Fibroblast of peridontal ligament (primary cell): ENCODE measurements at regions not wholly inside any gene's neighbourhood (a gene's known extent, or its start where the extent isn't known, plus 50 kb on each side); places are given as distances from the start of the nearest gene placed in this dataset.

ENCODE experiments used
- DNase-seq: peaks from one replicate; pipeline ENCODE4 v3.0.0-alpha.2; 2010; ENCODE audit errors: extremely low read depth

DNA sequence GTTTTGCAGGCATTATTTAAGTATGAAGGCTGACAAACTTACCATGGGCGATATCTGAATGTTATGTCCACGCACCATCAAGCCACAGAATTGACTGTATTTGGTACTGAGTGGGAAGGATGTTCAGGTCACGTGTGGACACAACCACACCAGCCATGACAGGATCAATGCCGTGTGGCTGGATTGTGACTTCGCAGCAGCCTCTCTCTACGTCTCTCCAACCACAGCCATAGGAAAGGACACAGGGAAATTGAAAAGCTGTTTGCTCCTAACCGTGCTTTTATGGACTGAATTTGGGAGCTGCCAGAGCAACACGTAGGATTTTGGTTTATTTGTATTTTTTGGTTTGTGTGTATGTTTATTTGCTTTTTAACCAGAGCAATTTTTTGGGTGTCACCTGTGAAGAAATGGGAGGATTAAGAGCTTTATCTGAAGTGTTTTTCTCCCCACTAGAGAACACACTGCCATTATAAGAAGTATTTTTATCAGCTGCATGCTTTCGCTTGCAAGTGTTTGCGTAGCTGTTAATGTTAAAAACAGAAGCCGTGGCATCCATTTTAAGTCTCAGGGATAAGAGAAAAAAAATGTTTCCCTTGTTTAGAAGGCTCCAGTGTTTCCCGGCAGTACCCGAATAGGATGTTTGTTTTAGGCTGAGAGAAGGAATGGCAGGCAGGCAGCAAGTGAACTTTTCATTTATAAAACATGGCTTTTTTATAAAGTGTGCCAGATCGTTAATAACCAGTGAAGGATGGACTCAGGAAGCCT lies 401.1 kb upstream of the NFE2L3 start:
- no peak for DNase-seq

DNA sequence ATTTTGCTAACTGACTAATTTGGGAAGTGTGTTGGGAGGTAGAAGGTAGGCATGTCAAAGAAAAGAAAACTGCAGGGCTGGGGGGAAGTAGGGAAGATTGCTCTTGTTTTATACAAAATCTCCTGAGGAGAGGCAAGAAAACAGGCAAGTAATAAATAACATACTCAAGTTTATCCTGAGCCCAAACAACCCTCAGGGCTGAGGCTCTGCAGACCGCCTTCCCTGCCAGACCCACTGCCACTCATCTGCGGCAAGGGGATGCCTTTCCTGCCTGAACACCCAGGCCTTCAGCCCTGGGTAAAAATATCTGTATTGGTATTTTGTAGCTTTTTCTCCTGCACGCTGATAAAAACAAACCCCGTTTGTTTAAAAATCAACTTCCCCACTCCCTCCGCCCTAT lies 399.8 kb upstream of the NFE2L3 start:
- DNase-seq: no peak

DNA sequence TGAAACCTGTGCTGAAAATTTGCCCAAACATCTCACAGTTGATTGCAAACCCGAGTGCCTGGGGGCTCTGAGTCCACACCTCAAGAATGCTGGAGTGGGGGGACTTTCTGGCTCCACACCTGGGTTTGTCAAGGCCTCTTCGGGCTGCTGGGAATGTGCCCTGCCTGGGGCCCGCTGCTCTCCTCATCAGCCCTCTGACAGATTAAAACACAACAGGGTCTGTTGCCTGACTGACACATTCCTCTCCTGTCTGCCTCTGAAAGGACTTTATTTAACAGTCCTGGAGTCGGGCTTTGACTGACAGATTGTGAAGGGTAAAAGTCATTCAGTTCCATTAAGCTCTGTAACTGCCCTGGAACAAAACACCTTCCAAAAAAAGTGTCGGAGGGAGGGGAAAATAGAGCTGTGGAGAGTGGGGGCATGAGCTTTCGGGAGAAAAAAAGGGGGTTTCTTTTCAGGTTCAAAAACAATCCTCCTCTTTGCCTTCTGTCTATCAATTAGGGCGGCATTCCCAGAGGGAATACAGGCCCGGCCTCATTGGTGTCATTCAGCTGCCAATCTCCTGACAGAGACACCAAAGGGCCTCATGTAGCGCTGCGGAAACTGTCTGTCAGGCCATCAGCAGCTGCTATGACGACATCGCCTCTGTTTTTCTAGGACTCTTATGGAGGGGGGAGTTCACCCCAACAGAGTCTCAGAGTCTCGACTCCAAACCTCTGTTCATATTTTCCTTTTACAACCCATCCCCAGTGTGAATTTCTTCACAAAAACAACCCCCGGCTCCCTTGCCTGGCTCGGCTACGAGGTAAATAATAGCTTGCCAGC lies 398.8 kb upstream of the NFE2L3 start:
- DNase-seq: no peak

DNA sequence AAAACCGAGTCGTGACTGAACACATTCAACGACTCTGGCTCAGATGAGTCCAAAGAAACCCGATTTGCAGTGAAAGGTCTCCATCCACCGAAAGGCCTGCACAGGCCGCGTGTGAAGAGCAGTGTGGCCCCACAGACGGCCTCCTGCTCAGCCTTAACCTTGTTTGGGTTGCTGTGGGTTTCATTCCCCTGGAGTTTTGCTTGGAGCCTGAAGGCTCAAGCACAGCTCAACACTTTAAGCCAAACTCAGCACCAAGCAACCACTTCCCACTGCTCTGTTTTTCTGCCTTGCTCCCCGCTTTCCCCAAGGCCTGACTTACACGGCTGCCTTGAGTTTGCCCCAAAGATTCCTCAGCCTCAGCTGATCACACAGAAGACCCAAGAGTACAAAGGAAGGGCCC lies 398.2 kb upstream of the NFE2L3 start:
- no peak for DNase-seq

DNA sequence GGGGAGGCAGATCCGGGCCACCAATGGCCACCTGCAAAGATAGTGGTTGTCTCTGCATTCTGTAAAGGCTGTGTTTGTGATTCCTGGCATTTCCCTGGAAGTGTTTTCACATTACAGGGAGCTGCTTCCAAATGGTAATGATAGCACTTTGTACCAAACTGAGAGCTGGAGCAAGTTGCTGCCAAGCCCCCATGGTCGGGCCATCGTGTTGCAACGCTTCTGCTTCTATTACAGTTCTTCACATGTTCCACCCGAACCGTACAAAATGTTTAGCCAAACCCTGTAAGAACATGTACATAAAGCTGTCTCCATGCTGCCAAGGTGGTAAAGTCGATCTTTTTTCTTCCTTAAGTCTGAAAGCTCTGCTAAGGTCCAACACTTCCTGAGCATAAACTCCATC lies 397.7 kb upstream of the NFE2L3 start:
- DNase-seq: no peak

DNA sequence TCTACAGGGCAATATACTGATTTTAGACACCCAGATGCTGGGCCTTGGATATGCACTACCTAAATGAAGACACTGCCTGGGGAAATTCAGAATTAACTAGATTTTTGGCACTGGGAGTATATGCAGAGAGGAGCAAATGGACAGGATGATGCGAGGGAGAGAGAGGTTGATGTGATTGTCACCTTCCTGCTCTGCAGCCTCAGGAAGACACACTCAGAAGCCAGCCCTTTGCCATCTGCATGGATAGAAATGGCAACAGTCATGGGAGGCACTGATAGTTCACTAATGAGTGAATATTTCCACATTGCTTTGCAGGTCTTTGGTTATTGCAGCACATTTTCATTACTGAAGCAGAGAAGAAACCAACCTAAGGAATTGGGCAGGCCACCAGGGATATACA lies 397.2 kb upstream of the NFE2L3 start:
- no peak for DNase-seq

DNA sequence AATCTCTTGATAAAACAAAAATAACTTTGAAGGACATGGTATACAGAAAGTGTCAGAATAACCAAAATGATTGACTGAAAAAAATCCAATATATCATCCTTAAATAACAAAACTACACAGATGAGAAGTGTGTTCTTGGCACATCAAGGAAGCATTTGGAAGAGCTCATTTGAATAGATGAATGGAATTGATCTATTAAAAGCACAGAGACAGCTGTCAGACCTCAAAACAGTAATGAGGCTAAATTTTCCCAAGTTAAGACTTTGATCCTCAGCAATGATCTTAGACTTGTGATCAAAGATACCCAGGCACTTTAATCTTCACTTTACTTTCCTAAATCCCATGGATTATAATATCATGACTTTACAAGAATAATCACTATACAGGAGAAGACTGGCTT lies 395.4 kb upstream of the NFE2L3 start:
- DNase-seq: no peak

DNA sequence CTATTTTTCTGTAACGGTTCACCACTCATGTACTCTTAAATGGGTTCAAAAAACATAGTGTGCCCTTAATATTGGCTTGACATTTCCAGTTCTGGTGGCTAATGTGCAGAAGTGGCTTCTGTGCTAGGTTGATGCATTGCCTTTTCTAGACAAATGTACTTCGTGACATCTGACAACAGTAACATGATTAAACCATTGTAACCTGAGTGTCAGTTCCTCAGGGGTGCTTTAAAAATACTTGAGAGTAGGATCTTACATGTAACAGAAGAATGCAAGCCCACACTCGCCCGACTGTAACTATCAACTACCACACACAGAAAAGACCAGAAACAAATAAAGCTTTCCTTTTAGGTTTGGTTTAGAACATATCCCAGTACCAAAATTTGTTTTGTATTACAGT lies 393.4 kb upstream of the NFE2L3 start:
- DNase-seq: no peak

DNA sequence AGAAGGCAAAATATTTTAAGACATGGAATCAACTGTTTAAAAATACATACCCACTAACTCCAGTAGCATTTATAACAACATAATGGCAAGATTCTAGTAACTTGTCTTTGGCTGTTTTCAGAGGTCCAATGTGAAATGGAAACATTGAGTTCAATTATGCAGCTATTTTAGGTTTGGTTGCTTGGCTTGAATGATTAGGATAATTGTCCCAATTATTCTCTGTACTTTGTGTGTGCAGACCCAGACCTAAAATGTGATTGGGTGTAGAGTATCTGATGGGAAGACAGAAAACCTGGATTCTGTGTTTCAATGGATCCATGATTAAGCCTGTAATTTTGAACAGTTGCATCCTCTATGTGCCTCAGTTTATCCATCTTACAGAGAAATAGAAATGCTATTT lies 392.7 kb upstream of the NFE2L3 start:
- DNase-seq: no peak

DNA sequence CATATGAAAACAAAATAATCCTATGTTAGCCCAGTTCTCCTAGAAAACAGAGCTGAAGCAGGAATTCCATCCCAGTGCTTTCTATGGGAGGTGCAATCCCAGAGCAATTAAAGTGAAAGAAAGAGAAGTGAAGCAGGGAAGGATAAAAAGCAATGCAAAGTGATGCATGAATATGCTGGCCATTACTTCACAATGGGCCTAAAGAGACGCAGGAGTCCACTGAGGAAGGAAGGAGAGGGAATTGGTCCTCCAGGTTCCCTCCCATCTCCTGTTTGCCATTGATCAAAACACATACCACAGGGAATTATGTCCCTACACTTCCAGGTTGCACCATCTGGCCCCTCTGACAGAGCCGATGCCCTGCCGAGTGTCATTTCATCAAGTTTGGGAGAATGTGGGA lies 392.2 kb upstream of the NFE2L3 start:
- no peak for DNase-seq

DNA sequence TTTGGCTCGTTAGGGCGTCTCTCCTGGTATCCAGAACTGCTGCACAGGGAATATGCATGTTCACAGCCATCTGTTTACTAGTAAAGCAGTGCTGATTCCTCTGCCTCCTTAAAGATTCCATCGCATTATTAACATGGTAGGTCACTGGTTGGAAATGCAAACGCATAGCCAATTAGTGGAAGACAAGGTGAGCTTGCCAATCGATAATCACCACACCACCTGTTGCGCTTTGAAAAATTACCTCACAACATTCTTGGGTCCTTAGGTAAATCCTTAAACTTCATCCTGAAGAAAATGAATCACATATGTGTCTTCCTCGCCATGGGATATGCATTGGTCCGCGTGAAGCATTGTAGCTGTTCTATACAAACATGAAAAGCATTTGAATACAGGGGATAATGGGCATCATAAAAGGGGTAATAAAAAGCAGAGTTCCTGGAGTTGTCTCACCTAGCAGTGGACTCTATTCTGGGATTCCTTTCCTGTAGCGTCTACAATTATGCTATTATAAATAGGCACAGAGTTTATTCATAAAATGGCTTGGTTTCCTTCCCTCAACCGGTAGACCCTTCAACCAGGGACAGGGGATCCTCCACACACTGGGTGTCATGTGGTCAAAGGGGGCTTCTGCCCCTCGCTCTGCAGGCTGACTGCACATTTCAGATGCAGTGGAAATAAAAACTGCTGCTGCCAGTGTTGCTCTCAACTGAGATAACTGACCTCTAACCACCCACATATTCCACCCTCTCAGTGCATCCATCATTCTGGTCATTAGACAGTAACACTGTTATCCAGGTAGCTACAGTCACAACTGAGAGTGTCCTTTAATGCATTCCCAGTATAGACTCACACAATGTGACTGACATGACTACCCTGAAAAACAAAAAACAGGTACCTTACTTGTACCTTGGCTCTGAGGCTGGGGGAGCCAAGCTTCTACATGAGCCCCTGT lies 389.2 kb upstream of the NFE2L3 start:
- DNase-seq: no peak

DNA sequence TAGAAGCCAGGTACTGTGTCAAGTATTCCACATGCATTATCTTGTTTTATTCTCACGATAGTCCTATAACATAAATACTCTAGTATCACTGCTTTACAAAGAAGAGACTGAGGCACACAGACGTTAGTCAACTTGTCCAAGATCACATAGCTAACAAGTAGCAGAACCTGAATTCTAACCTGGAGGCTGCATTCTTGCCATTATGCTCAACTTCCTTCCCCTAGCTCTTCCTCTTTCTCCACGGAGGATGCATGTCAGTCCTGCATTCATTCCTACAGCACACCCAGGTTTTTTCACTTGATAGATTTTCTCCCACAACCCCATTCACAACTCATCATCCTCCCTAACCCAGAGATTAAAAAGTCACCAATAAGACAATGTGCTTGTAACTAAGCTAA lies 388.5 kb upstream of the NFE2L3 start:
- DNase-seq: no peak

DNA sequence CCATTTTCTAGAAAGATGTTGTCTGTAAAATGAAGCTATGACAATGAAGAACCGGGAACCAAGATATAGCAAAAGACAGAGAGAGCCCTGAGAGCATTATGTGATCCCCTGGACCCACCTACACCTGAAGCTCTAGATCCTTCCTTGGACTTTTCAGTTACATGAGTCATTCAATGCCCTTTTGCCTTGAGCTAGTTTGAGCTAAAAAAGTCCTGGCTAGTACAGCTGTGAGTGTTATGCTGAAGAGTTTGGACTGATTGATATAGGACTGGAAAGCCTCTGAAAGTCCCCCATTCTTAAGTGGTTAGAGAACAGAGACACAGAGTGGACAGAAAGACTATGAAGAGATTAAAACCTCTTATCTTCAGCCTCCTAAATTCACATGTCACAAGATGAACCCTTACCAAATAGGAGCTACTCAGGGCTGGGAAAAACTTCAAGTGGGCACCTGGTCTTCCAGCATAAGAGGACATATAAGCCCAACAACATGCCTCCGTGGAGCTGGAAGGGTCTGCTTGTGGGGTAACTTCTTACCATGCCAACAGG lies 386.8 kb upstream of the NFE2L3 start:
- no peak for DNase-seq

DNA sequence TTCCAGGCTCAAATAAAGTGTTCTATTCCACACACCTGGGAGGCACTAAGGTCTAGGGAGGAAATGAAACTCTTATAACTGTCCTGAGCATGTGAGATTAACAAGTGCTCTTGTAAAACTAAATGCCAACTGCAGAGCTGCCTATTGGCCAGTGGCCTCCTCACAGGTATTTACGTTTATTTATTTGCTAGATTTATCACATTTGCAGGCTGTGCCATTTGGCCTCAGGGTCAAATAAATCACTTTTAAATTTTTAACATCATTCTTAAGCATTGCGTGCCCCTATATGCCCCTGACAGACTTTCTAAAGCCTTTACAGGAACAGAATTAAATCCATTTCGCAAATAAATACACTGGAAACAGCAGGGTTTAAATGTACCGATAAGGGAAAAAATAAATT lies 381.8 kb upstream of the NFE2L3 start:
- no peak for DNase-seq

DNA sequence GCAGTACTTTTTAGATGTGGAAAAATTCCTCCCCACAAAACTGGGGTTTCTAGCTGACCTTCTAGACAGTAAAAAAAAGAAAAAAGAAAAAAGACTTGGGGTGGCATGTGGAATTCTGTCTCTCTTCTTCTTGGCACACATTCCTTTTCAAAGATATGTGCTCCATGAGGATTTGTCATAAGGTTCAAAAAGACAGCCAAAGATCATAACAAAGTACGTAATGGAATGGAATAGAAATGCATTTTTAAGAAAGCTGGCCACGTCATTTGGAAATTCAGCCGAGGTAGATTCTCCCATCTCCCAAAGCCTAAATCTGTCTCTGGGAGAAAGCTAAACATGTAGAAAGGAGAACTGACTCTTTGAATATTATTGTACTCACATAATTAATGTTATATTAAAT lies 381.3 kb upstream of the NFE2L3 start:
- no peak for DNase-seq

DNA sequence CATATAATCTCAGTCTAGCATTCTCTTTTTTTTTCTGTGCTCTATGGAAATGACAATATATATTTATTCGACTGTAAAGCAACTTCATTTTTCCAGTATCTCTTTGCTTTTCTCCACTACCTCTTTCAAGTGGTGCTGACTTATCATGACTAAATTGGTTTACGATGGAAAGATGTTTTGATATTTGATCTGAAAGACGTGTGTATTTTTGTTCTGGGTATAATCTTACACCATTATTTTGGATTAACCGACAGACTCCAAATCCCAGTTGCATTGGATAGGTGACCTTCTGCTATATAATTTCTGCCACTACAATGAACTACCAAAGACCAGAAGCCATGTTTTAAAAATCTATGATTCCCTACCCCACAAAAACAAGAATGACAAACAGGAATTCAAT lies 380.5 kb upstream of the NFE2L3 start:
- DNase-seq: no peak

DNA sequence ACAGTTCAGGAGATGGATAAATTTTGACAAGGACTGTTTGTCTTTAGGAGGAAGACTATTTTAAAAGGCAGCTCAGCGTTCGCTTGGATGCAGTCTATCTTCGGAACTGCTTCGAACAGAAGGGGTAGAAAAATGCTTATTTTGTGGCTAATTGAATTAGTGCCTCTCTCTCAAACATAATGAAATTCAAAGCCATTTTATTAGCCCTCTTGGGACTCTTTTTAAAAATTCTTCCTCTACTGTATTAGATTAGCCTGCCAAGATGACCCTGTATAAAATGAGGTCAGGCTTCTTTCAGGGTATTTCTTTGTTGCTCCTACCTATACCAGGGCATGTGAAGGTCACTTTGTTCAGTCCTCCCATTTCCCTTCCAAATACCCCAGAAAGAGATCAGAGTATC lies 379.2 kb upstream of the NFE2L3 start:
- no peak for DNase-seq

DNA sequence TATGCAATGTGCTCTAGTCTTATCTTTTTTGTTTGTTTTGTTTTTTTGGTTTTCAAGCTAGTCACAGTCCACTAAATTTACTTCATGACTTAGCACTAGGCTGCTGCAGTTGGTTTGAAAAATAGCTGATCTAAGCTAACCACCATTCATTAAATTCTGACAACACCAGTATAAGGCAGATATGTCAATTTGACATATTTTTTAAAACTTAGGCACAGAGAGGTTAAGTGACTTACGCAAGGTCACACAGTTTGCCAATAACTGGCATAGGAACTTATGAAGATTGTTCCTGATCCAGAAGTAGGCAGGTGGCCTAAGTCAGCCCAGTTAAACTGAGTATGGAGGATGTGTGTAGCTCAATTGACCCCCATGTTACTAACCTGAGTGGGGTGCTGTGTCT lies 377.3 kb upstream of the NFE2L3 start:
- no peak for DNase-seq

DNA sequence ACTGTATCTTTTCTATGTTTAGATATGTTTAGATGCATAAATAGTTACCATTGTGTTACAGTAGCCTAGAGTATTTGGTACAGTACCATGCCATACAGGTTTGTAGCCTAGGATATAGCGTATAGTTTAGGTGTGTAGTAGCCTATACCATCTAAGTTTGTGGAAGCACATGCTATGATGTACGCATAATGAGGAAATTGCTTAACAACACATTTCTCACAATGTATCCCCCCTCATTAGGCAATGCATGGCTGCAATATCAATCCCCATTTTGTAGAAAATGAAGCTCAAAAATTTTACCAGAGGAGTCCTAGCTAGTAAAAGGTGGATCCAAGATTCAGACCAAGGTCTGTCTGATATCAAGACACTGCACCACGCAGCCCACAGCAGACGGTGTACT lies 376.4 kb upstream of the NFE2L3 start:
- no peak for DNase-seq

DNA sequence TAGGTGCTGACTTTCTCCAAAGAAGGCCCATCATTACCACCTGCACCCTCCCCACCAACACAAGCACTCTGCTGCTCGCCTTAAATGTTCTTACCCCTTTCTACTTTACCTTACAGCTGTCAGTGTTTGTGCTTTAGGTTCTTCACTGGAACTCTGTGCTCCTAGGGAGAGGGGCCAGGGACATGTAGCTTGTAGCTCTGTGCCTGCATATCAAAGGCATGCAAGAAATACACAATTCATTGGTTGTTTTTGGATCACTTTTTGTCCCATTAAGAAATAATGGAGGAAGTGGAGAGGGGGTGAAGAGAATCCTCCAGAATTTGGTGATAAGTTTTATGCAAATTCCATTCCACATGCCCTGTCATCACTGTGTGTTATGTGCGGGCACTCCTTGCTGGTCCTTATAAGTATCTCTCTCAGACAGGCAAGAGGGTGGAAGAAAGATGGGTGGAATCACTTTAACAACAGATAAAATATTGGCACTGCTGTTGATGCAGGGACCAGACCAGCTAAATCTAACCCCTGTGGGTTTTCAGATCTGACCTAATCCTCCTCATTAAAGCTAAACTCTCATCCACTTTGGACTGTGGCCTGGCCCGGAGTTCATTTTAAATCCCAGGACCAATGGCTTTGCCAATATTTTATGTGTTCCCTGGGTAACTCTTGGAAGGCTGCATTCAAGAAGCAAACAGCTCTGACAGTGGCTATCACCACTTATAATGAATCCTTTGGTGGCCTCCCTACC lies 375.8 kb upstream of the NFE2L3 start:
- no peak for DNase-seq

DNA sequence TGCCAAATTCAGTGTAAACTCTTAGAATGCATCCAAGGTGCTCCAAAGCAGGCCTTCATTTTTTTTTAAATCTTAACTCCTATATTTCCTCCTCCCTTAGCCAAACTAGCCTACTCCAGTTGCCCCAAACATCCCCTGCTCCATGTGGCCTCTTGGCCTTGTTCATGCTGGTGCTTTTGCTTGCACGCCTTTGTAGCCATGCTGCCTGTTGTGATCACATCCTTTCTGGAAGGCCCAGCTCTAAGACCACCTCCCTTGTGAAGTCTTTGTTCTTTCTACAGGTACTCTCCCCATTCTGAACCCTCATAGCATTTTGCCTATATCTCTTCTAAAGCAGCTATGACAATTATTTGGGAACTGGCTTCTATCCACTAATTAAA lies 375.3 kb upstream of the NFE2L3 start:
- DNase-seq: no peak
